HG02610 (cell line): ENCODE measurements at regions not wholly inside any gene's neighbourhood (a gene's known extent, or its start where the extent isn't known, plus 50 kb on each side); places are given as distances from the start of the nearest gene placed in this dataset.
"Not testable (repeated sequence)": the region's sequence is repeated elsewhere in the genome, so short reads cannot be mapped to it uniquely, and the experiment has no call there.

Experiments used
- ATAC-seq: cut with Tn5 transposase; IDR thresholded peaks from one replicate; pipeline ENCODE4 v1.9.1; 2021; ENCODE audit warnings: mild to moderate bottlenecking, moderate library complexity; ENCODE audit not compliant: unreplicated experiment

GRCh38 chr6:6474170-6474920, 114.2 kb upstream of the LY86 start:
- ATAC-seq, result no peak

GRCh38 chr6:6479785-6480184, 108.7 kb upstream of the LY86 start:
- ATAC-seq, result no peak

GRCh38 chr6:6482256-6482655, 106.3 kb upstream of the LY86 start:
- ATAC-seq, result no peak

- no peak for ATAC-seq
These were observed 105.4 kb upstream of the LY86 start for GRCh38 chr6:6483168-6483567.

- ATAC-seq, result no peak
These were observed 104.8 kb upstream of the LY86 start for GRCh38 chr6:6483733-6484132.

- ATAC-seq, result no peak
These were observed 103.8 kb upstream of the LY86 start for GRCh38 chr6:6484681-6485080.

- no peak for ATAC-seq
These were observed 101.9 kb upstream of the LY86 start for GRCh38 chr6:6486595-6486994.

- no peak for ATAC-seq
These were observed 96.8 kb upstream of the LY86 start for GRCh38 chr6:6491761-6492160.

- no peak for ATAC-seq
These were observed 95.8 kb upstream of the LY86 start for GRCh38 chr6:6492675-6493074.

GRCh38 chr6:6494139-6494538, 94.4 kb upstream of the LY86 start:
- ATAC-seq, result not testable (repeated sequence)

GRCh38 chr6:6494677-6495076, 93.8 kb upstream of the LY86 start:
- peak; percentile 70 for ATAC-seq

- no peak for ATAC-seq
These were observed 92.7 kb upstream of the LY86 start for GRCh38 chr6:6495851-6496250.

- ATAC-seq, result no peak
These were observed 91.0 kb upstream of the LY86 start for GRCh38 chr6:6497541-6497940.

- no peak for ATAC-seq
These were observed 90.5 kb upstream of the LY86 start for GRCh38 chr6:6497976-6498375.

- no peak for ATAC-seq
These were observed 85.3 kb upstream of the LY86 start for GRCh38 chr6:6503191-6503590.

GRCh38 chr6:6505111-6505510, 83.4 kb upstream of the LY86 start:
- ATAC-seq, result no peak

- no peak for ATAC-seq
These were observed 79.9 kb upstream of the LY86 start for GRCh38 chr6:6508643-6509042.

- ATAC-seq, result no peak
These were observed 79.2 kb upstream of the LY86 start for GRCh38 chr6:6509284-6509683.

- no peak for ATAC-seq
These were observed 75.8 kb upstream of the LY86 start for GRCh38 chr6:6512711-6513110.

- peak; percentile 79 for ATAC-seq
These were observed 72.6 kb upstream of the LY86 start for GRCh38 chr6:6515691-6516607.

- ATAC-seq, result no peak
These were observed 71.7 kb upstream of the LY86 start for GRCh38 chr6:6516666-6517458.
